Transverse colon (tissue), 4 donors: ENCODE measurements at regions not wholly inside any gene's neighbourhood (a gene's known extent, or its start where the extent isn't known, plus 50 kb on each side); places are given as distances from the start of the nearest gene placed in this dataset.

ENCODE experiments used
- DNase-seq: peaks from one replicate; pipeline ENCODE4 v3.0.0-alpha.2; 2019
- H3K27ac ChIP-seq, 4 donors: fragments of 200-600 bp; sonication (generic); 2 replicates each; pipeline ENCODE4 v1.5.1; 2016 to 2018; ENCODE audit warnings: inconsistent platforms in 4 of 4
- H3K27me3 ChIP-seq: fragments of 200-600 bp; sonication (generic); 2 replicates; pipeline ENCODE4 v1.5.1; 2017; ENCODE audit warnings: inconsistent platforms
- H3K36me3 ChIP-seq, 4 donors: fragments of 200-600 bp; sonication (generic); 2 replicates each; pipeline ENCODE4 v1.5.1; 2017 to 2019; ENCODE audit warnings: inconsistent platforms in 4 of 4
- H3K4me1 ChIP-seq, 4 donors: fragments of 200-600 bp; sonication (generic); 2 replicates each; pipeline ENCODE4 v1.5.1; 2017 to 2020; ENCODE audit warnings: inconsistent platforms in 4 of 4
- H3K4me3 ChIP-seq, 4 donors: fragments of 200-600 bp; sonication (generic); 1 replicate in 1 of 4; 2 replicates in 3 of 4; pipeline versions ENCODE4 v1.5.1 to v1.6.1; 2017 to 2019; ENCODE audit warnings: inconsistent platforms in 4 of 4
- H3K9me3 ChIP-seq, 2 donors: fragments of 200-600 bp; sonication (generic); 2 replicates each; pipeline ENCODE4 v1.5.1; 2017 to 2019; ENCODE audit warnings: inconsistent platforms in 2 of 2
- EP300 ChIP-seq: sonication (generic); formaldehyde crosslinking; IDR thresholded peaks from one replicate; pipeline ENCODE4 v1.6.1; 2017; ENCODE audit warnings: antibody characterized with exemption, low read depth
- POLR2A ChIP-seq: fragments of 450-650 bp; IDR thresholded peaks from one replicate; pipeline ENCODE4 v1.6.1; 2016; ENCODE audit warnings: antibody characterized with exemption, mild to moderate bottlenecking, moderate library complexity
- POLR2AphosphoS5 ChIP-seq, 3 donors: sonication (generic); formaldehyde crosslinking; IDR thresholded peaks; one replicate each; pipeline ENCODE4 v1.6.1; 2016; ENCODE audit warnings: antibody characterized with exemption in 3 of 3
- WGBS, 2 donors: methylation state at CpG; one replicate each; pipeline ENCODE4 v1.1.5; 2018; ENCODE audit warnings: low coverage in 1 of 2; 5-methylcytosine and 5-hydroxymethylcytosine counted together
- in situ Hi-C, 4 donors: fragments of 200-750 bp; cut with MboI; loops; one replicate each; pipeline versions ENCODE4 v1.15.0 to v1.15.1; 2017; ENCODE audit warnings: low sequenced_read_pairs in 3 of 4, low pct_ligation_motif_present in 1 of 4, low pct_unique_long_range_greater_than_20kb in 1 of 4
- intact Hi-C: fragments of 100-400 bp; cut with DNase I; formaldehyde crosslinking; loops from one replicate; pipeline ENCODE4 v1.15.1; 2023; ENCODE audit warnings: low total_unique reads
- TF ChIP-seq, protein P1 (sequence below), 5 experiments: fragments of 200-600 bp in 3 of 5; fragments of 450-650 bp in 2 of 5; sonication (generic) in 3 of 5; IDR thresholded peaks; 1 replicate in 2 of 5; 2 replicates in 3 of 5; pipeline ENCODE4 v1.5.1; 2016 to 2017; ENCODE audit warnings: antibody characterized with exemption in 5 of 5, inconsistent platforms in 3 of 5, mild to moderate bottlenecking in 2 of 5, moderate library complexity in 1 of 5

DNA sequence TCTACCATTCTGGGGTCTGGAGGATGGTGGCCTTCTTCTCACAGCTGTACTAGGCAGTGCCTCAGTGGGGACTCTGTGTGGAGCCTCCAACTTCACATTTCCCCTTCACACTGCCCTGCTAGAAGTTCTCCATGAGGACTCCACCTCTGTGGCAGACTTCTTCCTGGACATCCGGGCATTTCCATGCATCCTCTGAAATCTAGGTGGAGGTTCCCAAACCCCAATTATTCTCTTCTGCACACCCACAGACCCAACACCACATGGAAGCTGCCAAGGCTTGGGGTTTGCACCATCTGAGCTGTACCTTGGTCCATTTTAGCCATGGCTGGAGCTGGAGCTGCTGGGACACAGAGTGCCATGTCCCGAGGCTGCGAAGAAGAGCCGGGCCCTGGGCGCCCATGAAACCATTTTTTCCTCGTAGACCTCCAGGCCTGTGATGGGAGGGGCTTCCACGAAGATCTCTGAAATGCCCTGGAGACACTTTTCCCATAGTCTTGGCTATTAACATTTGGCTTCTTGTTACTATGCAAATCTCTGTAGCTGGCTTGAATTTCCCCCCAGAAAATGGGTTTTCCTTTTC is 170.5 kb downstream of the FOXD2 start:
- intact Hi-C loops, result no loop called here
- no peak overlapping the region for H3K4me3 ChIP-seq
- TF ChIP-seq, protein P1, sequence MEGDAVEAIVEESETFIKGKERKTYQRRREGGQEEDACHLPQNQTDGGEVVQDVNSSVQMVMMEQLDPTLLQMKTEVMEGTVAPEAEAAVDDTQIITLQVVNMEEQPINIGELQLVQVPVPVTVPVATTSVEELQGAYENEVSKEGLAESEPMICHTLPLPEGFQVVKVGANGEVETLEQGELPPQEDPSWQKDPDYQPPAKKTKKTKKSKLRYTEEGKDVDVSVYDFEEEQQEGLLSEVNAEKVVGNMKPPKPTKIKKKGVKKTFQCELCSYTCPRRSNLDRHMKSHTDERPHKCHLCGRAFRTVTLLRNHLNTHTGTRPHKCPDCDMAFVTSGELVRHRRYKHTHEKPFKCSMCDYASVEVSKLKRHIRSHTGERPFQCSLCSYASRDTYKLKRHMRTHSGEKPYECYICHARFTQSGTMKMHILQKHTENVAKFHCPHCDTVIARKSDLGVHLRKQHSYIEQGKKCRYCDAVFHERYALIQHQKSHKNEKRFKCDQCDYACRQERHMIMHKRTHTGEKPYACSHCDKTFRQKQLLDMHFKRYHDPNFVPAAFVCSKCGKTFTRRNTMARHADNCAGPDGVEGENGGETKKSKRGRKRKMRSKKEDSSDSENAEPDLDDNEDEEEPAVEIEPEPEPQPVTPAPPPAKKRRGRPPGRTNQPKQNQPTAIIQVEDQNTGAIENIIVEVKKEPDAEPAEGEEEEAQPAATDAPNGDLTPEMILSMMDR (IDR thresholded peaks at IDR 0.05), result no peak
- no peak for TF ChIP-seq POLR2AphosphoS5 (IDR thresholded peaks at IDR 0.05)
- no peak for TF ChIP-seq POLR2A
- no peak for TF ChIP-seq EP300
- H3K4me1 ChIP-seq, result no peaks in the 10 kb centered on the region
- DNase-seq, result no peak
- in situ Hi-C loops, result no loop called here
- H3K27me3 ChIP-seq, result no peaks in the 10 kb centered on the region
- H3K9me3 ChIP-seq, result no peaks in the 10 kb centered on the region
- WGBS, 2 donors, result 91% methylated on average over 7 of the region's 7 CpGs; no CpG with 5 or more reads in 1 of the 2 donors
- H3K27ac ChIP-seq, result no peak overlapping the region
- no peaks in the 10 kb centered on the region for H3K36me3 ChIP-seq

DNA sequence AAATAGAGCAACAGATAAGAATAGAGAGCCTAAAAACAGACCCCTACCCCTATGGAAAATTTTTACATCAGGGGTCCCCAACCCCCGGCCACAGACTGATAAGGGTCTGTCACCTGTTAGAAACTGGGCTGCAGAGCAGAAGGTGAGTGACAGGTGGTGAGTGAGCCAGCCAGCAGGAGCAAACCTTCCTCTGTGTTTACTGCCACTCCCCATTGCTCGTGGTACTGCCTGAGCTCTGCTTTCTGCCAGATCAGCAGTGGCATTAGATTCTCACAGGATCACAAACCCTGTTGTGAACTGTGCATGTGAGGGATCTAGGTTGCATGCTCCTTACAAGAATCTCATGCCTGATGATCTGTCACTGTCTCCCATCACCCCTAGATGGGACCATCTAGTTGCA is 174.1 kb downstream of the FOXD2 start:
- 0 to 56% methylated on average over 1 to 2 of the region's 2 CpGs for WGBS, 2 donors
- intact Hi-C loops (no loop called here), in situ Hi-C loops (no loop called here)
- Histone ChIP-seq H3K9me3 (no peaks in the 10 kb centered on the region), H3K4me3 (no peak overlapping the region), H3K27ac (no peak overlapping the region), H3K27me3 (no peaks in the 10 kb centered on the region), H3K4me1 (no peaks in the 10 kb centered on the region), H3K36me3 (no peaks in the 10 kb centered on the region)
- no peak for DNase-seq
- TF ChIP-seq EP300 (no peak), POLR2AphosphoS5 (IDR thresholded peaks at IDR 0.05) (no peak), POLR2A (no peak)
- TF ChIP-seq, protein P1 (IDR thresholded peaks at IDR 0.05), result no peak

DNA sequence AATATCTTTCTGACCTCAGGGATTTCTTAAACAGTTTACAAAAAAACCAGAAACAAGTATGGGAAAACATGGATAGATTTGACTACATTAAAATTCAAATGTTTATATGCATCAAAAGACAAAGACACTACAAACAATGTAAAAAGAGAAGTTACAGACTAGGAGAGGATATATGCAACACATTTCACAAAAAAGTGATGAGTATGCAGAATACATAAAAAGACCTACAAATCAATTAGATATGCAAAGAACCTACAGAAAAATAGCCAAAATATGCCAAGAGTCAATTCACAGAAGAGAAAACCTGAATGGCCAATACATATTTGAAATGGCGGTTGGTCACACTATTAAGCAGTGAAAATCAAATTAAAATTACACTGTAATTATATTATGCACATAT is 175.0 kb downstream of the FOXD2 start:
- Histone ChIP-seq H3K9me3 (no peaks in the 10 kb centered on the region), H3K27ac (no peak overlapping the region), H3K27me3 (no peaks in the 10 kb centered on the region), H3K36me3 (no peaks in the 10 kb centered on the region), H3K4me3 (no peak overlapping the region), H3K4me1 (no peaks in the 10 kb centered on the region)
- WGBS, 2 donors, result 90 to 91% methylated on average over 1 of the region's 1 CpG
- TF ChIP-seq, protein P1 (IDR thresholded peaks at IDR 0.05), result no peak
- TF ChIP-seq POLR2A (no peak), EP300 (no peak), POLR2AphosphoS5 (IDR thresholded peaks at IDR 0.05) (no peak)
- no peak for DNase-seq
- intact Hi-C loops (no loop called here), in situ Hi-C loops (no loop called here)

DNA sequence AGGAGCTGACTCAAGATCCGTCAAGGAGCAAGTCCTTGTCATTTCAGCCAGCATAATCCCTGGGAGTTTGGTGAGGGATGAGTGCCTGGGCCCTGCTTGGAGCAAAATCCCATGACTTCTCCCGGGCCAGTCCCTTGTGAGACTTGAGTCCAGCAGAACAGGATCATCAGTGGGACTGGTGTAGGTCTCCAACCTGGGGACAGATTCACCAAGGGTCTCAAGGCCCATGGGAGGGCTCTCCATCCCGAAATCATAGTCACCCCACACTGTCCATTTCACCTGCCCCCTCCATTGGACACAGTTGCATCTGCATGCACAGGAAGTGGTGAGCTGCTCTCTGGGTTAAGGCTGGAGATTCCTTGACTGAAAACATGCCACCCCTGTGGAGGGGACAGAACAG is 178.2 kb downstream of the FOXD2 start:
- TF ChIP-seq EP300, result no peak
- no peak for TF ChIP-seq POLR2AphosphoS5 (IDR thresholded peaks at IDR 0.05)
- TF ChIP-seq, protein P1 (IDR thresholded peaks at IDR 0.05), result no peak
- no peak for TF ChIP-seq POLR2A
- DNase-seq, result no peak
- Histone ChIP-seq H3K36me3 (no peaks in the 10 kb centered on the region), H3K27me3 (no peaks in the 10 kb centered on the region), H3K4me3 (no peak overlapping the region), H3K4me1 (no peaks in the 10 kb centered on the region), H3K27ac (no peak overlapping the region), H3K9me3 (no peaks in the 10 kb centered on the region)
- intact Hi-C loops, result no loop called here
- WGBS, 2 donors, result 91% methylated on average over 2 of the region's 3 CpGs; no CpG with 5 or more reads in 1 of the 2 donors
- in situ Hi-C loops, result no loop called here
